ENCODE measurements at regions not wholly inside any gene's neighbourhood (a gene's known extent, or its start where the extent isn't known, plus 50 kb on each side); places are given as distances from the start of the nearest gene placed in this dataset.

GRCh38 chr6:138562691-138563090 is 63.4 kb upstream of the NHSL1 start:
- Histone ChIP-seq H3K79me2 (ENCODE audit: insufficient read depth, low read length) (no peaks in the 10 kb centered on the region), H3K4me3 (ENCODE audit: low read length, poor library complexity, severe bottlenecking) (no peak overlapping the region), H3K27me3 (ENCODE audit: insufficient read depth, low read length, poor library complexity, severe bottlenecking) (no peaks in the 10 kb centered on the region), H2AFZ (ENCODE audit: low read length) (no peak overlapping the region), H3K4me1 (ENCODE audit: insufficient read depth, low read length, poor library complexity, severe bottlenecking) (peaks cover 2% of the 10 kb centered on the region), H3K9ac (ENCODE audit: low read depth, low read length, poor library complexity, severe bottlenecking) (no peak overlapping the region), H3K36me3 (ENCODE audit: insufficient read depth, low read length) (no peaks in the 10 kb centered on the region), H4K20me1 (ENCODE audit: insufficient read depth, low read length, poor library complexity, severe bottlenecking) (no peaks in the 10 kb centered on the region), H3K4me2 (ENCODE audit: low read depth, low read length, poor library complexity, severe bottlenecking) (no peak overlapping the region), H3K9me3 (ENCODE audit: insufficient read depth, low read depth, low read length) (no peaks in the 10 kb centered on the region), H3F3A (ENCODE audit: low read depth) (no peaks in the 10 kb centered on the region), H3K9me2 (replicated peaks; ENCODE audit: low read depth, low read length) (no peaks in the 10 kb centered on the region)
- TF ChIP-seq, protein P1, sequence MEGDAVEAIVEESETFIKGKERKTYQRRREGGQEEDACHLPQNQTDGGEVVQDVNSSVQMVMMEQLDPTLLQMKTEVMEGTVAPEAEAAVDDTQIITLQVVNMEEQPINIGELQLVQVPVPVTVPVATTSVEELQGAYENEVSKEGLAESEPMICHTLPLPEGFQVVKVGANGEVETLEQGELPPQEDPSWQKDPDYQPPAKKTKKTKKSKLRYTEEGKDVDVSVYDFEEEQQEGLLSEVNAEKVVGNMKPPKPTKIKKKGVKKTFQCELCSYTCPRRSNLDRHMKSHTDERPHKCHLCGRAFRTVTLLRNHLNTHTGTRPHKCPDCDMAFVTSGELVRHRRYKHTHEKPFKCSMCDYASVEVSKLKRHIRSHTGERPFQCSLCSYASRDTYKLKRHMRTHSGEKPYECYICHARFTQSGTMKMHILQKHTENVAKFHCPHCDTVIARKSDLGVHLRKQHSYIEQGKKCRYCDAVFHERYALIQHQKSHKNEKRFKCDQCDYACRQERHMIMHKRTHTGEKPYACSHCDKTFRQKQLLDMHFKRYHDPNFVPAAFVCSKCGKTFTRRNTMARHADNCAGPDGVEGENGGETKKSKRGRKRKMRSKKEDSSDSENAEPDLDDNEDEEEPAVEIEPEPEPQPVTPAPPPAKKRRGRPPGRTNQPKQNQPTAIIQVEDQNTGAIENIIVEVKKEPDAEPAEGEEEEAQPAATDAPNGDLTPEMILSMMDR (conservative IDR thresholded peaks at IDR 0.05; ENCODE audit: low read length) = no peak
- TF ChIP-seq EZH2phosphoT487 (IDR thresholded peaks at IDR 0.05; ENCODE audit: borderline replicate concordance) = no peak

DNA sequence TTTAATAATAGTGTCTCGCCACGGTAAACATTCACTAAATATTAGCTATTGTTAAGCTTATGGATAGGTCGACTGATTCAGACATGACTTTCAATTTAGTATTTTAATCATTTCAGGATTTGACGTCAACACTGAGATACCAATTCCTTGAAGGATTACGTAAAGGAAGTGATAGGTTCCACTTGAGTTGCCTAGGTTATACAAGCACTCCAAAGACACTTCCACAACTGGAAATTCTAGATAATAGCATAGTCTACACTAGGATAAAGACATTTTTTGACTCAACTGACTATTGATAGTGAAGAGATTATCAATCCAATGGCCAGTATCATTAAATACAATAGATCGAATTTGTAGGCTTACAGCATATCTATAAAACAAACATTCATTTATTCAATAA is 63.9 kb upstream of the NHSL1 start:
- TF ChIP-seq EZH2phosphoT487 (IDR thresholded peaks at IDR 0.05; ENCODE audit: borderline replicate concordance) = no peak
- TF ChIP-seq, protein P1 (conservative IDR thresholded peaks at IDR 0.05; ENCODE audit: low read length) = no peak
- Histone ChIP-seq H3K27me3 (ENCODE audit: insufficient read depth, low read length, poor library complexity, severe bottlenecking) (no peaks in the 10 kb centered on the region), H3K4me3 (ENCODE audit: low read length, poor library complexity, severe bottlenecking) (no peak overlapping the region), H3K9me2 (replicated peaks; ENCODE audit: low read depth, low read length) (no peaks in the 10 kb centered on the region), H3K36me3 (ENCODE audit: insufficient read depth, low read length) (no peaks in the 10 kb centered on the region), H4K20me1 (ENCODE audit: insufficient read depth, low read length, poor library complexity, severe bottlenecking) (no peaks in the 10 kb centered on the region), H3F3A (ENCODE audit: low read depth) (no peaks in the 10 kb centered on the region), H2AFZ (ENCODE audit: low read length) (no peak overlapping the region), H3K79me2 (ENCODE audit: insufficient read depth, low read length) (no peaks in the 10 kb centered on the region), H3K4me2 (ENCODE audit: low read depth, low read length, poor library complexity, severe bottlenecking) (no peak overlapping the region), H3K4me1 (ENCODE audit: insufficient read depth, low read length, poor library complexity, severe bottlenecking) (peaks cover 2% of the 10 kb centered on the region), H3K9me3 (ENCODE audit: insufficient read depth, low read depth, low read length) (no peaks in the 10 kb centered on the region), H3K9ac (ENCODE audit: low read depth, low read length, poor library complexity, severe bottlenecking) (no peak overlapping the region)

- Histone ChIP-seq H3K27me3 (ENCODE audit: insufficient read depth, low read length, poor library complexity, severe bottlenecking) (no peaks in the 10 kb centered on the region), H3K4me1 (ENCODE audit: insufficient read depth, low read length, poor library complexity, severe bottlenecking) (peaks cover 2% of the 10 kb centered on the region), H3K36me3 (ENCODE audit: insufficient read depth, low read length) (no peaks in the 10 kb centered on the region), H3K9ac (ENCODE audit: low read depth, low read length, poor library complexity, severe bottlenecking) (no peak overlapping the region), H3K79me2 (ENCODE audit: insufficient read depth, low read length) (no peaks in the 10 kb centered on the region), H3K9me3 (ENCODE audit: insufficient read depth, low read depth, low read length) (no peaks in the 10 kb centered on the region), H3K9me2 (replicated peaks; ENCODE audit: low read depth, low read length) (no peaks in the 10 kb centered on the region), H3F3A (ENCODE audit: low read depth) (no peaks in the 10 kb centered on the region), H3K4me2 (ENCODE audit: low read depth, low read length, poor library complexity, severe bottlenecking) (no peak overlapping the region), H4K20me1 (ENCODE audit: insufficient read depth, low read length, poor library complexity, severe bottlenecking) (no peaks in the 10 kb centered on the region), H2AFZ (ENCODE audit: low read length) (no peak overlapping the region), H3K4me3 (ENCODE audit: low read length, poor library complexity, severe bottlenecking) (no peak overlapping the region)
- TF ChIP-seq, protein P1 (conservative IDR thresholded peaks at IDR 0.05; ENCODE audit: low read length) = no peak
- no peak for TF ChIP-seq EZH2phosphoT487 (IDR thresholded peaks at IDR 0.05; ENCODE audit: borderline replicate concordance)
These were observed 64.4 kb upstream of the NHSL1 start for GRCh38 chr6:138563650-138564049.

Measured in Loucy (cell line).